ENCODE measurements at regions not wholly inside any gene's neighbourhood (a gene's known extent, or its start where the extent isn't known, plus 50 kb on each side); places are given as distances from the start of the nearest gene placed in this dataset.
"Not testable (repeated sequence)": the region's sequence is repeated elsewhere in the genome, so short reads cannot be mapped to it uniquely, and the experiment has no call there.

- H3K79me2 ChIP-seq (ENCODE audit: control insufficient read depth, insufficient read depth, low read length, unreplicated experiment), result no peaks in the 10 kb centered on the region
- no peak overlapping the region for H3K4me3 ChIP-seq (ENCODE audit: low read depth, low read length)
- H3K36me3 ChIP-seq (ENCODE audit: insufficient read depth, low read length), result no peaks in the 10 kb centered on the region
- H3K27me3 ChIP-seq (ENCODE audit: insufficient read depth, low read length), result peaks cover 12% of the 10 kb centered on the region; the same call in 1 of the 2 replicates
- H2AFZ ChIP-seq (ENCODE audit: low read length, unreplicated experiment), result no peak overlapping the region
- no peak overlapping the region for H3K27ac ChIP-seq (ENCODE audit: low read depth, low read length)
- H3K4me1 ChIP-seq (ENCODE audit: control insufficient read depth, insufficient read depth, low read length, unreplicated experiment), result no peaks in the 10 kb centered on the region
Measured at GRCh38 chr17:30701498-30701989, 122.9 kb downstream of the CRLF3 start.

DNA sequence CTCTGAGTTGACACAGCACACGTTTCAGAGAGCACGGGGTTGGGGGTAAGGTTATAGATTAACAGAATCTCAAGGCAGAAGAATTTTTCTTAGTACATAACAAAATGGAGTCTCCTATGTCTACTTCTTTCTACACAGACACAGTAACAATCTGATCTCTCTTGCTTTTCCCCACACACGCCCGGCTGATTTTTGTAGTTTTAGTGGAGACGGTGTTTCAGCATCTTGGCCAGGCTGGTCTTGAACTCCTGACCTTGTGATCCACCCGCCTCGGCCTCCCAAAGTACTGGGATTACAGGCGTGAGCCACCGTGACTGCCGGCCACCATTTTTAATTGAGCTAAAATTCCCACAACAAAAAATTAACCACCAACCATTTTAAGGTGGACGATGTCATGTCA lies 123.7 kb downstream of the CRLF3 start:
- H3K4me1 ChIP-seq (ENCODE audit: control insufficient read depth, insufficient read depth, low read length, unreplicated experiment); H3K79me2 ChIP-seq (ENCODE audit: control insufficient read depth, insufficient read depth, low read length, unreplicated experiment); H3K36me3 ChIP-seq (ENCODE audit: insufficient read depth, low read length); H3K27ac ChIP-seq (ENCODE audit: low read depth, low read length); H3K27me3 ChIP-seq (ENCODE audit: insufficient read depth, low read length); H3K4me3 ChIP-seq (ENCODE audit: low read depth, low read length); H2AFZ ChIP-seq (ENCODE audit: low read length, unreplicated experiment): not testable (repeated sequence)

- H3K27ac ChIP-seq (ENCODE audit: low read depth, low read length); H3K79me2 ChIP-seq (ENCODE audit: control insufficient read depth, insufficient read depth, low read length, unreplicated experiment); H3K36me3 ChIP-seq (ENCODE audit: insufficient read depth, low read length); H2AFZ ChIP-seq (ENCODE audit: low read length, unreplicated experiment); H3K27me3 ChIP-seq (ENCODE audit: insufficient read depth, low read length); H3K4me1 ChIP-seq (ENCODE audit: control insufficient read depth, insufficient read depth, low read length, unreplicated experiment): not testable (repeated sequence)
- peak overlapping the region; percentile 80 for H3K4me3 ChIP-seq (ENCODE audit: low read depth, low read length)
Measured at GRCh38 chr17:30697619-30698460, 126.7 kb downstream of the CRLF3 start.

- no peaks in the 10 kb centered on the region for H3K79me2 ChIP-seq (ENCODE audit: control insufficient read depth, insufficient read depth, low read length, unreplicated experiment)
- H3K27ac ChIP-seq (ENCODE audit: low read depth, low read length), result no peak overlapping the region
- H3K4me3 ChIP-seq (ENCODE audit: low read depth, low read length), result no peak overlapping the region
- H2AFZ ChIP-seq (ENCODE audit: low read length, unreplicated experiment), result no peak overlapping the region
- no peaks in the 10 kb centered on the region for H3K27me3 ChIP-seq (ENCODE audit: insufficient read depth, low read length)
- H3K4me1 ChIP-seq (ENCODE audit: control insufficient read depth, insufficient read depth, low read length, unreplicated experiment), result peaks cover 3% of the 10 kb centered on the region
- no peaks in the 10 kb centered on the region for H3K36me3 ChIP-seq (ENCODE audit: insufficient read depth, low read length)
Measured at GRCh38 chr17:30696234-30696633, 128.3 kb downstream of the CRLF3 start.

GRCh38 chr17:30695265-30695811 lies 129.2 kb downstream of the CRLF3 start:
- not testable (repeated sequence) for H3K4me1 ChIP-seq (ENCODE audit: control insufficient read depth, insufficient read depth, low read length, unreplicated experiment); H3K36me3 ChIP-seq (ENCODE audit: insufficient read depth, low read length); H3K27me3 ChIP-seq (ENCODE audit: insufficient read depth, low read length); H2AFZ ChIP-seq (ENCODE audit: low read length, unreplicated experiment); H3K79me2 ChIP-seq (ENCODE audit: control insufficient read depth, insufficient read depth, low read length, unreplicated experiment)
- Histone ChIP-seq H3K4me3 (ENCODE audit: low read depth, low read length) (peak overlapping the region; percentile 34; the same call in 1 of the 2 replicates), H3K27ac (ENCODE audit: low read depth, low read length) (peak overlapping the region; percentile 72)

DNA sequence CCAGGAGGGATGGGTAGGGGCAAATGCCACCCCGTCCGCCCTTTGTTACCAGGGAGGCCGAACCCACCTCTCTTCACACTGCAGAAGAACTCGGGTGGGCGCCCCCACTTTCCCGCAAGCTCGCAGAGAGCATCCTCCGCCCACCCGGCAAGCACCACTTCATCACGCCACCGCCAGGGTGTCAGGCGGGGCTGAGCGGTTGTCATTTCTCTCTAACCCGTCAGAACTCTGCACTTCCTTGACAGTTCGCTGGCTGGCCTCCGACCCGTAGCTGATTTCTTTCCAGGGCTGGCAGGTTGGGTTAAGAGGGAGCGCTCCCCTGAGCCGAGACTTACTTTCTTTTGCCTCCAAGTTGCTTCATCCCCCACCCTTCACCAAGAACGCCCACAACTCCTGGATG lies 130.7 kb downstream of the CRLF3 start:
- not testable (repeated sequence) for H3K27me3 ChIP-seq (ENCODE audit: insufficient read depth, low read length); H3K79me2 ChIP-seq (ENCODE audit: control insufficient read depth, insufficient read depth, low read length, unreplicated experiment); H3K4me1 ChIP-seq (ENCODE audit: control insufficient read depth, insufficient read depth, low read length, unreplicated experiment); H3K4me3 ChIP-seq (ENCODE audit: low read depth, low read length); H2AFZ ChIP-seq (ENCODE audit: low read length, unreplicated experiment); H3K36me3 ChIP-seq (ENCODE audit: insufficient read depth, low read length); H3K27ac ChIP-seq (ENCODE audit: low read depth, low read length)

DNA sequence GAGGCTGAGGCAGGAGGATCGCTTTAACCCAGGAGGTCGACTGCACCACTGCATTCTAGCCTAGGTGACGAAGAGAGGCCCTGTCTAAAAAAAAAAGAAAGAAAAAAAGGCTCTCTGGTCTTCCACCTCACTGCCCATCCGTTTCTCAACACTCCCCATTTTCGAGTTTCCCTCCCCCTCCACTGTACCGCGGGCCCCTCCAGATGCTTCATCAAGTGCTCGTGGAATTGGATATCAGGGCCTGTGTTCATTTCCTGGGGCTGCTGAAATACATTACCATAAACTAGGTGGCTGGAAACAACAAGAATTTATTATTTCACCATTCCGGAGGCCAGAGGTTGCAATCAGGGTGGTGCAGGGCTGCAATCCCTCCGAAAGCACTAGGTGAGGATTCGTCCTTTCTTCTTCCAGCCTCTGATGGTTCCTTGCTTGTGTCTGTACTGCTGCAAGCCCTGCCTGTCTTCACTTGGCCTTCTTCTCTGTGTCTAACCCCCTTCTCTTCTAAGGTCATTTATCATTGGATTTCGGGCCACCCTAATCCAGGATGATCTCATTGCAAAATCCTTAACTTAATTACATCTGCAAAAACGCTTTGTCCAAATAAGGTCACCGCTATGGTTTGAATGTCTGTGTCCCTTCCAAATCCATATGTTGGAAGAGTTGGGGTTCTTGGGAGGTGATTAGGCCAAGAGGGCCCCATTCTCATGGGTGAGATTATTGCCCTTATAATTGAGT lies 135.1 kb downstream of the CRLF3 start:
- H3K27me3 ChIP-seq (ENCODE audit: insufficient read depth, low read length); H3K4me3 ChIP-seq (ENCODE audit: low read depth, low read length); H3K4me1 ChIP-seq (ENCODE audit: control insufficient read depth, insufficient read depth, low read length, unreplicated experiment); H3K36me3 ChIP-seq (ENCODE audit: insufficient read depth, low read length); H3K27ac ChIP-seq (ENCODE audit: low read depth, low read length); H3K79me2 ChIP-seq (ENCODE audit: control insufficient read depth, insufficient read depth, low read length, unreplicated experiment); H2AFZ ChIP-seq (ENCODE audit: low read length, unreplicated experiment): not testable (repeated sequence)

DNA sequence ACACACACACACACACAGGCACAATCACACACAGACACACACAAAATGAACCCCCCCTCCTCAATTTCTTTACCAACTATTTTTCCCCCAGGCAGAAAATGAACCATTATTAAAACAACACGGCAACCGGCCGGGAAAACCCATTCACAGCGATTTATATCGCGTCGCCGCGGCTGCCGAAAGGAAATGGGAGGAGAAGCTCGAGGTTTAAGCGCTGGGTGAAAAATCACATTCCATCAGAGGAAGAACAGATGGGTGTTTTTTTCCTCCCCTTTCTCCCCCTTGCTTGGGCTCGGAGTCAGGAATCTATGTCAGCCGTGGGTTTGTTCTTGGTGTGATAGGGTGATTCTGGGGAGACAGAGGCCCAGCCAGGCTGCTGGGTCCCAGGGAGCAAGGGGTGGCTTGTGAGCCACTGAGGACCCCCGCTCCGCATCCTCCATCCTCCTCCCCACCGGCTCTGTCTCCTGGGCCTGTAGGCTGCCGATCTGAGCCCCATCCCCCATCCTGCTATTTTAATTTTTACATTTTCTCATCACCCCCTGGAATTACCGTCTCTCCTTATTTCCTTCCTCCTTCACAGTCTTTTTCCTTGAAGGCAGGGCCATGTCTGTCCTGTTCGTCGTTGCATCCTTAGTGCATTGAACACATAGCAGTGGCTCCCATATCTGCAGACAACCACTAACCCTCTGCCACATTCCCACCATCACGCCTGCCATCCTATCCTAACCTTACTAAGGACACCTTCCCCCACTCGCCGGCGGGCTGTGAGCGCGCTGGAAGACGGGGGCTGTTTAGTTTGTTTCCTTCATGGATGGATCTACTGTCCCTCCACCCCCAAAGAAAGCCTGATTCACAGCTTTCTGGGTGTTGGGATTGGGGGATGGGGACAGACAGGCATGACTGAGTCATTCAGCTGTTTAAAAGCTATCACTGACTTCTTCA lies 137.7 kb downstream of the CRLF3 start:
- not testable (repeated sequence) for H3K4me1 ChIP-seq (ENCODE audit: control insufficient read depth, insufficient read depth, low read length, unreplicated experiment); H3K79me2 ChIP-seq (ENCODE audit: control insufficient read depth, insufficient read depth, low read length, unreplicated experiment); H3K4me3 ChIP-seq (ENCODE audit: low read depth, low read length); H2AFZ ChIP-seq (ENCODE audit: low read length, unreplicated experiment); H3K36me3 ChIP-seq (ENCODE audit: insufficient read depth, low read length); H3K27me3 ChIP-seq (ENCODE audit: insufficient read depth, low read length); H3K27ac ChIP-seq (ENCODE audit: low read depth, low read length)

DNA sequence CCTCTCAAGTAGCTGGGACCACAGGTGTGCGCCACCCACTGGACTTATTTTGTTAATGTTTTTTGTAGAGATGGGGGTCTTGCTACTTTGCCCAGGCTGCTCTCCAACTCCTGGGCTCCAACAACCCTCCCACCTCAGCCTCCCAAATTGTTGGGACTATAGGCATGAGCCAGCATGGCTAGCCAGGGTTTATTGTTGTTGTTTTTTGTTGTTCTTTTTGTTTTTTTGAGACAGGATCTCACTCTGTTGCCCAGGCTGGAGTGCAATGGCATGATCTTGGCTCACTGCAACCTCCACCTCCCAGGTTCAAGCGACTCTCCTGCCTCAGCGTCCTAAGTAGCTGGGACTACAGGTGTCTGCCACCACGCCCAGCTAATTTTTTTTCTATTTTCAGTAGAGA lies 142.2 kb downstream of the CRLF3 start:
- not testable (repeated sequence) for H3K27me3 ChIP-seq (ENCODE audit: insufficient read depth, low read length); H3K4me1 ChIP-seq (ENCODE audit: control insufficient read depth, insufficient read depth, low read length, unreplicated experiment); H2AFZ ChIP-seq (ENCODE audit: low read length, unreplicated experiment); H3K36me3 ChIP-seq (ENCODE audit: insufficient read depth, low read length); H3K4me3 ChIP-seq (ENCODE audit: low read depth, low read length); H3K79me2 ChIP-seq (ENCODE audit: control insufficient read depth, insufficient read depth, low read length, unreplicated experiment); H3K27ac ChIP-seq (ENCODE audit: low read depth, low read length)

- not testable (repeated sequence) for H3K4me1 ChIP-seq (ENCODE audit: control insufficient read depth, insufficient read depth, low read length, unreplicated experiment); H3K36me3 ChIP-seq (ENCODE audit: insufficient read depth, low read length); H3K27ac ChIP-seq (ENCODE audit: low read depth, low read length); H3K4me3 ChIP-seq (ENCODE audit: low read depth, low read length); H2AFZ ChIP-seq (ENCODE audit: low read length, unreplicated experiment); H3K27me3 ChIP-seq (ENCODE audit: insufficient read depth, low read length); H3K79me2 ChIP-seq (ENCODE audit: control insufficient read depth, insufficient read depth, low read length, unreplicated experiment)
Measured at GRCh38 chr17:30680681-30681080, 143.8 kb downstream of the CRLF3 start.
